GM23338 (cell line): ENCODE measurements at regions not wholly inside any gene's neighbourhood (a gene's known extent, or its start where the extent isn't known, plus 50 kb on each side); places are given as distances from the start of the nearest gene placed in this dataset.
"Not testable (repeated sequence)": the region's sequence is repeated elsewhere in the genome, so short reads cannot be mapped to it uniquely, and the experiment has no call there.

Experiments
- ATAC-seq: fragments of 200-7000 bp; cut with Tn5 transposase; 3 replicates; pipeline ENCODE4 v1.9.1; 2020
- DNase-seq: peaks from one replicate; pipeline ENCODE4 v3.0.0-alpha.2; 2015; ENCODE audit warnings: low spot score
- H2AFZ ChIP-seq: fragments of 200-600 bp; sonication (generic); 2 replicates; pipeline ENCODE4 v1.8.0; 2016; ENCODE audit warnings: antibody characterized with exemption, mild to moderate bottlenecking, moderate library complexity
- H3F3A ChIP-seq: fragments of 200-600 bp; sonication (generic); replicated peaks from 2 replicates; pipeline ENCODE4 v1.8.0; 2017; ENCODE audit warnings: antibody characterized with exemption, mixed run types, low read depth
- H3K27ac ChIP-seq: fragments of 200-600 bp; sonication (generic); 2 replicates; pipeline ENCODE4 v1.6.1; 2016; ENCODE audit warnings: low read depth
- H3K27me3 ChIP-seq: fragments of 200-600 bp; sonication (generic); 2 replicates; pipeline ENCODE4 v1.8.0; 2016; ENCODE audit warnings: mild to moderate bottlenecking, mixed run types, moderate library complexity; ENCODE audit not compliant: insufficient read depth
- H3K36me3 ChIP-seq: fragments of 200-600 bp; sonication (generic); 2 replicates; pipeline ENCODE4 v1.8.0; 2016; ENCODE audit warnings: mild to moderate bottlenecking; ENCODE audit not compliant: insufficient read depth
- H3K4me1 ChIP-seq: fragments of 200-600 bp; sonication (generic); 2 replicates; pipeline ENCODE4 v1.8.0; 2016; ENCODE audit warnings: mild to moderate bottlenecking, moderate library complexity; ENCODE audit not compliant: insufficient read depth
- H3K4me2 ChIP-seq: fragments of 200-600 bp; sonication (generic); 2 replicates; pipeline ENCODE4 v1.7.1; 2017; ENCODE audit warnings: mixed run types
- H3K4me3 ChIP-seq: fragments of 200-600 bp; sonication (generic); 2 replicates; pipeline ENCODE4 v1.6.1; 2016; ENCODE audit warnings: mixed run types
- H3K79me2 ChIP-seq: fragments of 200-600 bp; sonication (generic); replicated peaks from 2 replicates; pipeline ENCODE4 v1.8.0; 2017; ENCODE audit warnings: mild to moderate bottlenecking; ENCODE audit not compliant: insufficient read depth
- H3K9me2 ChIP-seq: fragments of 200-600 bp; sonication (generic); 2 replicates; pipeline ENCODE4 v1.8.0; 2017; ENCODE audit not compliant: insufficient read depth
- H4K20me1 ChIP-seq: fragments of 200-600 bp; sonication (generic); replicated peaks from 2 replicates; pipeline ENCODE4 v1.8.0; 2017; ENCODE audit warnings: mild to moderate bottlenecking; ENCODE audit not compliant: insufficient read depth
- H3K27ac Mint-ChIP-seq: 2 replicates; pipeline ENCODE4 v1.8.0; 2020; ENCODE audit warnings: inconsistent platforms, mild to moderate bottlenecking, moderate library complexity, mixed read lengths
- H3K27me3 Mint-ChIP-seq: 3 replicates; pipeline ENCODE4 v1.8.0; 2022; ENCODE audit warnings: low read depth, mild to moderate bottlenecking, moderate library complexity, mixed read lengths, inconsistent platforms; ENCODE audit not compliant: insufficient read depth, poor library complexity
- H3K36me3 Mint-ChIP-seq: 3 replicates; pipeline ENCODE4 v1.8.0; 2021; ENCODE audit warnings: low read depth, mild to moderate bottlenecking, inconsistent platforms, moderate library complexity, mixed read lengths
- H3K4me1 Mint-ChIP-seq: 3 replicates; pipeline ENCODE4 v1.8.0; 2020; ENCODE audit warnings: mild to moderate bottlenecking, inconsistent platforms, mixed read lengths
- H3K4me3 Mint-ChIP-seq: 3 replicates; pipeline ENCODE4 v1.8.0; 2021; ENCODE audit warnings: moderate library complexity, mild to moderate bottlenecking, inconsistent platforms, mixed read lengths
- H3K9me3 Mint-ChIP-seq: 3 replicates; pipeline ENCODE4 v1.8.0; 2020; ENCODE audit warnings: moderate library complexity, mild to moderate bottlenecking, inconsistent platforms, mixed read lengths
- EZH2 ChIP-seq: fragments of 200-600 bp; sonication (generic); IDR thresholded peaks from one replicate; pipeline ENCODE4 v1.8.0; 2017; ENCODE audit warnings: antibody characterized with exemption, mild to moderate bottlenecking, low read depth; ENCODE audit not compliant: unreplicated experiment
- EZH2phosphoT487 ChIP-seq: fragments of 200-600 bp; sonication (generic); IDR thresholded peaks from one replicate; pipeline ENCODE4 v1.8.1; 2018; ENCODE audit warnings: antibody characterized with exemption; ENCODE audit not compliant: unreplicated experiment
- POLR2AphosphoS5 ChIP-seq: IDR thresholded peaks from 2 replicates; pipeline ENCODE4 v1.6.1; 2016; ENCODE audit warnings: antibody characterized with exemption, low read depth
- STAT1 ChIP-seq: IDR thresholded peaks from one replicate; pipeline ENCODE4 v1.6.1; 2016; ENCODE audit warnings: antibody characterized with exemption; ENCODE audit not compliant: unreplicated experiment
- TF ChIP-seq, protein P1 (sequence below): IDR thresholded peaks from one replicate; pipeline ENCODE4 v1.6.1; 2018; ENCODE audit warnings: antibody characterized with exemption; ENCODE audit not compliant: unreplicated experiment
- TF ChIP-seq, protein P2 (sequence below): IDR thresholded peaks from 2 replicates; pipeline ENCODE4 v1.6.1; 2016; ENCODE audit warnings: antibody characterized with exemption

DNA sequence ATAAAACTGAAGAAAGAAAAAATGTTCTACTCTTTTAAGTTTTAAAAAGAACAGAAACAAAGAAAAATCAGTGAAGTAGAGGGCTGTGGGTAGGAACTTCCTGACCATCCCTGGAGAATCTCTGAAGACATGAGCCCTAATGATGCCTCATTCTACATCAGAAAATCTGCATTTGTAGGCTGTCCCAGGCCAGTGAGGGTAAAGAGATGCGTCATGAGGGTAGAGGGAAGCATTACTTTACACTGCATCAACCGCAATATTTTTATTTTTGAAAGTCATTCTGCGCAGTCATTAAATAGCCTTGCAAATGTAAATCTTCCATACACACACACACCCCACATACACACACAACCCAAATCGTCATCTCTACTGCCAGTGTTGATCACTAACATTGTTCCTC lies 82.1 kb upstream of the CABCOCO1 start:
- no peaks in the 10 kb centered on the region for H3K9me2 ChIP-seq
- peaks cover 6% of the 10 kb centered on the region for H3K4me1 ChIP-seq
- H3K4me3 ChIP-seq: no peak overlapping the region
- peak overlapping the region; percentile 23; the same call in 1 of the 2 replicates for H3K4me2 ChIP-seq
- DNase-seq (no peak), ATAC-seq (no peak; the same call in 2 of the 3 replicates)
- Mint-ChIP-seq H3K27ac (no peak overlapping the region), H3K36me3 (no peaks in the 10 kb centered on the region), H3K27me3 (no peaks in the 10 kb centered on the region), H3K4me1 (peaks cover 4% of the 10 kb centered on the region; the same call in 2 of the 3 replicates), H3K4me3 (no peak overlapping the region), H3K9me3 (no peaks in the 10 kb centered on the region; the same call in 2 of the 3 replicates)
- no peaks in the 10 kb centered on the region for H3F3A ChIP-seq
- H4K20me1 ChIP-seq: no peaks in the 10 kb centered on the region
- no peaks in the 10 kb centered on the region for H3K79me2 ChIP-seq
- H3K27ac ChIP-seq: no peak overlapping the region
- TF ChIP-seq EZH2phosphoT487 (no peak), POLR2AphosphoS5 (no peak)
- no peaks in the 10 kb centered on the region for H3K27me3 ChIP-seq
- no peak overlapping the region for H2AFZ ChIP-seq
- H3K36me3 ChIP-seq: no peaks in the 10 kb centered on the region

DNA sequence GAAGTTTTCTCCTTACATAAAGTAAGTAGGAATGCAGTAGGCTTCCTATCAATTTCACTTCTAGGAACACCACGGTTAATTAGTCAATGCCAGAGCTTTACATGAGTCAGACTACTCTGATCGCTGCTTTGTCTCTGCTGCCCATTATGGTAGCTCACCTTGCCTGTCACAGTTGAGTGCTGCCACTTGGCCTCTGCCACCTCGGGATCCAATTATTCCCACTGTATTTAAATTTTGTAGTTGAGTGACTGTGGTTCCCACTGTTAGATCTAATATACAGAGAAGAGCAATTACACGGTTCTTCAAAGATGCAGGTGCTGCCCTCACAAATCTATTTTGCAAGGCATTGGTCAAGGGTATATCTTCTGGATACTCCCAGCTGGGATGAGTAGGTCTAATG lies 92.5 kb upstream of the CABCOCO1 start:
- H3K4me3 Mint-ChIP-seq, ATAC-seq, H3K9me2 ChIP-seq, H3K27ac Mint-ChIP-seq, H3F3A ChIP-seq, H3K4me1 Mint-ChIP-seq, H4K20me1 ChIP-seq, H3K27me3 Mint-ChIP-seq, H3K79me2 ChIP-seq, H2AFZ ChIP-seq, H3K27me3 ChIP-seq, H3K27ac ChIP-seq, H3K4me1 ChIP-seq, H3K4me2 ChIP-seq, H3K36me3 ChIP-seq, H3K4me3 ChIP-seq, DNase-seq: not testable (repeated sequence)
- peaks cover 15% of the 10 kb centered on the region; the same call in 2 of the 3 replicates for H3K36me3 Mint-ChIP-seq
- peaks cover 18% of the 10 kb centered on the region for H3K9me3 Mint-ChIP-seq

GRCh38 chr10:61567729-61568128 lies 95.0 kb upstream of the CABCOCO1 start:
- Mint-ChIP-seq H3K36me3 (peaks cover 15% of the 10 kb centered on the region; the same call in 2 of the 3 replicates), H3K4me1 (no peaks in the 10 kb centered on the region), H3K9me3 (peaks cover 18% of the 10 kb centered on the region), H3K27me3 (no peaks in the 10 kb centered on the region), H3K4me3 (no peak overlapping the region), H3K27ac (no peak overlapping the region)
- no peak overlapping the region for H3K27ac ChIP-seq
- no peak overlapping the region for H2AFZ ChIP-seq
- H3K9me2 ChIP-seq: peaks cover 8% of the 10 kb centered on the region; the same call in 1 of the 2 replicates
- H3K4me2 ChIP-seq: no peak overlapping the region
- DNase-seq (no peak), ATAC-seq (no peak)
- no peak overlapping the region for H3K4me3 ChIP-seq
- no peaks in the 10 kb centered on the region for H3K36me3 ChIP-seq
- no peaks in the 10 kb centered on the region for H4K20me1 ChIP-seq
- no peaks in the 10 kb centered on the region for H3K4me1 ChIP-seq
- H3K27me3 ChIP-seq: no peaks in the 10 kb centered on the region
- no peaks in the 10 kb centered on the region for H3F3A ChIP-seq
- H3K79me2 ChIP-seq: no peaks in the 10 kb centered on the region
- TF ChIP-seq, protein P1, sequence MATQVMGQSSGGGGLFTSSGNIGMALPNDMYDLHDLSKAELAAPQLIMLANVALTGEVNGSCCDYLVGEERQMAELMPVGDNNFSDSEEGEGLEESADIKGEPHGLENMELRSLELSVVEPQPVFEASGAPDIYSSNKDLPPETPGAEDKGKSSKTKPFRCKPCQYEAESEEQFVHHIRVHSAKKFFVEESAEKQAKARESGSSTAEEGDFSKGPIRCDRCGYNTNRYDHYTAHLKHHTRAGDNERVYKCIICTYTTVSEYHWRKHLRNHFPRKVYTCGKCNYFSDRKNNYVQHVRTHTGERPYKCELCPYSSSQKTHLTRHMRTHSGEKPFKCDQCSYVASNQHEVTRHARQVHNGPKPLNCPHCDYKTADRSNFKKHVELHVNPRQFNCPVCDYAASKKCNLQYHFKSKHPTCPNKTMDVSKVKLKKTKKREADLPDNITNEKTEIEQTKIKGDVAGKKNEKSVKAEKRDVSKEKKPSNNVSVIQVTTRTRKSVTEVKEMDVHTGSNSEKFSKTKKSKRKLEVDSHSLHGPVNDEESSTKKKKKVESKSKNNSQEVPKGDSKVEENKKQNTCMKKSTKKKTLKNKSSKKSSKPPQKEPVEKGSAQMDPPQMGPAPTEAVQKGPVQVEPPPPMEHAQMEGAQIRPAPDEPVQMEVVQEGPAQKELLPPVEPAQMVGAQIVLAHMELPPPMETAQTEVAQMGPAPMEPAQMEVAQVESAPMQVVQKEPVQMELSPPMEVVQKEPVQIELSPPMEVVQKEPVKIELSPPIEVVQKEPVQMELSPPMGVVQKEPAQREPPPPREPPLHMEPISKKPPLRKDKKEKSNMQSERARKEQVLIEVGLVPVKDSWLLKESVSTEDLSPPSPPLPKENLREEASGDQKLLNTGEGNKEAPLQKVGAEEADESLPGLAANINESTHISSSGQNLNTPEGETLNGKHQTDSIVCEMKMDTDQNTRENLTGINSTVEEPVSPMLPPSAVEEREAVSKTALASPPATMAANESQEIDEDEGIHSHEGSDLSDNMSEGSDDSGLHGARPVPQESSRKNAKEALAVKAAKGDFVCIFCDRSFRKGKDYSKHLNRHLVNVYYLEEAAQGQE: no peak
- no peak for TF ChIP-seq STAT1
- TF ChIP-seq, protein P2, sequence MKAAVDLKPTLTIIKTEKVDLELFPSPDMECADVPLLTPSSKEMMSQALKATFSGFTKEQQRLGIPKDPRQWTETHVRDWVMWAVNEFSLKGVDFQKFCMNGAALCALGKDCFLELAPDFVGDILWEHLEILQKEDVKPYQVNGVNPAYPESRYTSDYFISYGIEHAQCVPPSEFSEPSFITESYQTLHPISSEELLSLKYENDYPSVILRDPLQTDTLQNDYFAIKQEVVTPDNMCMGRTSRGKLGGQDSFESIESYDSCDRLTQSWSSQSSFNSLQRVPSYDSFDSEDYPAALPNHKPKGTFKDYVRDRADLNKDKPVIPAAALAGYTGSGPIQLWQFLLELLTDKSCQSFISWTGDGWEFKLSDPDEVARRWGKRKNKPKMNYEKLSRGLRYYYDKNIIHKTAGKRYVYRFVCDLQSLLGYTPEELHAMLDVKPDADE: no peak
- no peak for TF ChIP-seq EZH2
